Limb (tissue), 2 donors: ENCODE measurements at regions not wholly inside any gene's neighbourhood (a gene's known extent, or its start where the extent isn't known, plus 50 kb on each side); places are given as distances from the start of the nearest gene placed in this dataset.
"Not testable (repeated sequence)": the region's sequence is repeated elsewhere in the genome, so short reads cannot be mapped to it uniquely, and the experiment has no call there.

Experiments used
- DNase-seq, 2 donors: peaks; one replicate each; pipeline ENCODE4 v3.0.0-alpha.2; 2016; ENCODE audit errors: extremely low spot score in 2 of 2

DNA sequence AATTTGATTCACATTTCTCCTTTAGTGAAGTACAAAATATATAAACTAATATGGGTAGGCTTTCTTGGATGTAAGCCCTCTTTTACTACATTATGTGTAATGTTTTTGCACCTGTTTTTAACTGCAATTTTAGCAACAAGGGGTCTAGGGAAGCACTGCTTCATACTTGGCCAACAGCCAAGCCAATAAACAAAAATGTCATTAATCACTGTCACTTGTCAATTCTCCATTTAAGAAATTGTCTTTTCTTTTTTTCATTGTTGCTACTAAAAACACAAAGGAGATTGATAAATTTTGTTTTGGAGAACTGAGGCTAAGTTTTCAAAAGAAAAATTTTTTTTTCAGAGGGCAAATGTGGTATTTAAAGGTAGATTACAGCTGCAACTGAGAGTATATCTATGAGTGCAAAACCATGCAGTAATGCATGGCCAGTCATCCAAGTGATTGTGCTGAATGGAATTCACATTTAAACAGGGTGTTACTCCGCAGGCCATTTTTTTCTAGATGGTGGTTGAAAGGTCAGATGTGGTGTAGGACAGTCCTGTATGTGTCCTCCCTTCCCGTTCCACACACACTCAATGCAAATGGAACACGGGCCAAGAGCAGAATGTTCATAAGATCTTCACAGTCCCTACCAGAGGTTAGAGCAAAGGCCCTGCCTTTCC is 503.0 kb upstream of the LMO3 start:
- no peak for DNase-seq

DNA sequence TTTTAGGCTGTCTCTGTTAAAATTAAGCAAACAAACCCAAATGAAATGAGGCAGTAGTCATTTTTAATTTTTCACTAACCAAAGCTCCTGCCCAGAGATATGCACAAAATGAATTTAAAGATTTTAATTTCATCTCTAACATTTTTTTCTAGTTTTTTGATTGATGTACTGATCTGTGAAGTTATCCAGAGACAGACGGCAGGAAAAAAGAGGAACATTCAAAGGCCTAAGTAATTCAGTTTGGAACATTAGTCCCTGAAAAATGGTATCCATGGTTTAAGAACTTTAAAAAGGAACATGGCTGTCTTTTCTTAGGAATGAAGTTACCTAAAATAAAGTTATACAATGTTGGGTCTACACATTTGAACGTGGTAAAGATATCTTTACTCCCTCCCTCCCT is 498.8 kb upstream of the LMO3 start:
- DNase-seq, result no peak

DNA sequence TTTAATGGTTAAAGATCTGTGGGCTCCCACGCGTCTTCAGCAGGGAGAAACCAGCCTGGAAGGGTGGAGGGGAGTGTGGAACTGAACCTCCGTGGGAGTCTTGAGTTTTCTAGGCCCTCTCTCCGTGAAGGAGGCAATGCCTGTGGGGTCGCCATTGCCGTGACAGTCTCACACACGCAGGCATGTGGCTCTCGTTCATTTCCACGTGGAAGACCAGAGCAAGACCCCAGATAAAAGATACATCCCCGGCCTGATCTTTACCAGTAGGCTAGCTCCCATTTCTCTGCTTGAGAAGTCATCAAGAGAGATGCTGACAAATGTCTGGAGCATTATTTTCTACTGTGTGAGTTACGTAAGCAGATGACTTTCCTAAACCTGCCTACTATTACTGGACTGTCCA is 491.7 kb upstream of the LMO3 start:
- DNase-seq, result no peak

DNA sequence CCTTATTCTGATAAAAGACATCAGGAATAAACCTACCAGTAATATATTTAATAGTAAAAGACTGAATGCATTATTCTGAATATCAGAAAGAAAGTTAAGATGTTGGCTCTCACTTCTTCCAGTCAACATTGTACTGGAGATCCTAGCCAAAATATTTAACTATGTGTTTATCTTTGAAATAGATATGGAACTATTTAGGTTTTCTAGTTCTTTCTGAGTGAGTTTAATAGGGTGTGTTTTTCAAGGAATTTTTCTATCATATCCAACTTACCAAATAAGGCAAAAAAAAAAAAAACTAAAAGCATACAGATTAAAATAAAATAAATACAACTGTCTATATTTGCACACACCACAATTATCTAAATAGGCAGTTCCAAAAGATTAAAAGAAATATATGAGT is 478.9 kb upstream of the LMO3 start:
- no peak for DNase-seq

DNA sequence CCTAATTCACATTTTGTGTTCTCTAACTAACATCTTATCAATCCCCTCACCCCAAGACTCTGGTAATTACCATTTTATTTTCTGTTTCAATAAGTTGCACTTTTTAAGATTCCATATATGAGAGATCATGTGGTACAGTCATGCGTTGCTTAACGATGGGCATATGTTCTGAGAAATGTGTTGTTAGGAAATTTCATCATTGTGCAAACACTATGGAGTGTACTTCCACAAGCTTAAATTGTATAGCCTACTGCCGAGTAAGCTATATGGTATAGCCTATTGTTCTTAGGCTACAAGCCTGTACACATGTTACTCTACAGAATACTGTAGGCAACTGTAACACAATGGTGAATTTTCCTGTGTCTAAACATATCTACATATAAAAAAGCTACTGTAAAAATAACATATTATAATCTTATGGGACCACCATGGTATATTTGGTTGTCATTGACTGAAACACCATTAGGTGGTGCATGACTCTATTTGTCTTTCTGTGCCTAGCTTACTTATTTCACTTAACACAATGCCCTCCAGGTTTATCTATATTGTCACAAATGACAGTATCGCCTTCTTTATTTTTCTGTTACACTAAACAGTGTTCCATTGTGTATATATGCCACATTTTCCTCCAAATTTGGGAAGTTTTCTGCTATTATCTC is 473.4 kb upstream of the LMO3 start:
- DNase-seq, result no peak

DNA sequence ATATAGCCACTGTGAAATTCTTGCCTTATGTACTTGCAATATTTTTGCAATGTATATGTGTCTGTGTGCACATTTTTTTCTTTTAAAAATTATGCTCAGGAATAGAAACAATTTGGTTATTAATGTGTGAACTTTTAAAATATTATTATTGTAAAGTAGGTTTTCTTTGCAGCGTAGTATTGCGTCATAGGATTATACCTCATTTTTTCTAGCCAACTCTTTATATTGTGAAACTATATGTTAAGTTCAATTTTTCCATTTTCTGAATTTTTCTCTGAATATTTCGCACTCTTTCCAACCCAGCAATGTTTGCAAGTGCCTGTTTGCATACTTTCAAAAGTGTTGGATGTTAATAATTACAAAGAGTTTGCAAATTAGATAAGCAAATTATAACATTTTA is 471.6 kb upstream of the LMO3 start:
- no peak for DNase-seq

DNA sequence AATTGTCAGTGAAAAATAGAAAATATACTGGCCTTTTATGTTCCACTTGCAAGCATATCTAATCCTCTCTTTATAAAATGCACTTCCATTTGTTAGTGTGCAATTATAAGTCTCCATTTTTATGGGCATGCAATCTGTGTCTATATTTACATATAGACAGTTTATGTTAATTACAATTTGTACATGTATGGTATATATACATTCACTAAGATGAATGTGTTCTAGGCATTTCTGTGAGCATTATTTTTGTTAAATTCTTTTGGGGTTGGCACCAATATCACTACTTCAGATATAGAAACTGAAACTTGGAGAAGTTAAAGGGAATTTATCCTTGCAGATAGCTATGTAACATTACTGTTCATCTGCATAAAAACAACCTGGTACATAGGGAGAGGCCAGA is 470.8 kb upstream of the LMO3 start:
- DNase-seq, result no peak

DNA sequence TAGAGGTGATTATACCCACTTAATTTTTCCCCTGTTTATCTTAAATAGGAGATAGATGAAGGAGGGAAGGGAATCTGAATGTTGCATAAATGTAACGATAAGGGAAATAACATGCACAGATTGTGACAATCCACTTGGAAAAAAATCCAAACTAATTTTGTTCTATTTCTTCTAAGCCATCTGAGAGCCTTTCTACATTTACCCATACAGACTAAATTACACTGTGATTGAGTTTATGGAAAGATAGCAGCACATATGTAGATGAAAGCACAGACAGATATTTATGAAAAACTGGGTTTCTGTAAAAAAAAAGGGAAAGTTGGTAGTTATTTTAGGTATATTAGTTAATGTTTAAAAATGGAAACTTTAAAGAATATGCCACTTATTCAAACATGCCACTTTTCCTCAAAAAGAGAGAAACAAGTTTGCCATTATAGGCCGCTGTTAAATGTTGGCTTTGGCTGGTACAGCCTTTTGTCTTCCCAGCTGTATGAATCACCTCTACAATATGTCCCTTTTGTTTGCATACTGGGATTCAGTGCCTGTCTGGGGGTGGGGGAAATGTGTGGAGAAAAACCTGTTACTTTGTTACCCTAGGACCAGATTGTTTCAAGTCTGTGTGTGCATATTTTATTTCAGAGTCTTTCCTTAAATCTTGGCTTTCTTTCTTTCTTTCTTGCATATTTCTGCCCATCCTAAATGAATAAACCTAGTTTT is 470.2 kb upstream of the LMO3 start:
- DNase-seq, result no peak

DNA sequence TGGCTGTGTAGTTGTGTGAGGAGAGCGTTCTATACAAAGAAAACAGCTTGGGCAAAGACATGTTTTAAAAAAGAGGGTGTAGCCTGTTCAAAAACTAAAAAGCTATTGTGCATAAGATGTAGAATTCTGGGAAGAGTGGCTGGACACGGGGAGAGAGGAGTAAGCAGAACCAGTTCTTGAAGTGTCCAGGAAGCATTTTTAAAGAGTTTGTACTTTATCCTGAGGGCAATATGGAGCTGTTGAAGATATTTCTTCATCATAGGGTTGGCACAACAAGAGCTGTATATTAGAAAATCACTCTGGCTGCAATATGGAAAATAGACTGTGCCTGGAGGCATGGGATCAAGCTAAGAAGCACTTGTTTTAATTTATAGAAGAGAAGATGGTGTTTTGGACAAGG is 458.9 kb upstream of the LMO3 start:
- DNase-seq, result no peak

DNA sequence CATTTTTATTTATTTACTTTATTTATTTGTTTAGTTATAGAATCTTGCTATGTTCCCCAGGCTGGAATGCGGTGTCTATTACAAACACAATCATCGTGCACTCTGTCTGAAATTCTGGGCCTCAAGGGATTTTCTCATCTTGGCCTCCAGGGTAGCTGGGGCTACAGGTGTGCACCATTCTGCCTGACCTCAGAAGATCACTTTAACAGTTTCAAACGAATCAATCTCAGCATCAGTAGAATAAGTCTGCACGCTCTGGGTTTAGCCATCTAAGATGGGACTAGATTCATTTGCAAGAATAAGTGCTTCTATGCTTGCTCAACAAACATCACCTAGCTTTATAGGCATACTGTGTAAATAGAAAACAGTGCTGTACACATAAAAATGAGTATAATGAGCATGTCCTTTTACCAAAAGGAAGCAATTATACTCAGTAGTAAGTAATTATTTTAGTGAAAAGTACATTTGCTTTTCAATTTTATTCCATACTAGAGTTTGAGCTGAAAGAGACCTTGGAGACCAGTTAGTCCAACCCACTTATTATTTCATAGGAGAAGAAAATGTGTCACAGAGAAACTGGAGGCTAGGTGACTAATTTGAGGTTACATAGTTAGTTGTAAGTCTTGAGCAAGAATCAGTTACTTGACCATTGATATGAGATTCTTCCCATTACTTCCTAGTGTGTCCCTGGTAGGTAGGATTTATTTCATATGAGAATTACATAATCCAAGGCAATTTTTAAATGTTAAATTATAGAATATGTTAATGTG is 456.5 kb upstream of the LMO3 start:
- DNase-seq, result no peak

DNA sequence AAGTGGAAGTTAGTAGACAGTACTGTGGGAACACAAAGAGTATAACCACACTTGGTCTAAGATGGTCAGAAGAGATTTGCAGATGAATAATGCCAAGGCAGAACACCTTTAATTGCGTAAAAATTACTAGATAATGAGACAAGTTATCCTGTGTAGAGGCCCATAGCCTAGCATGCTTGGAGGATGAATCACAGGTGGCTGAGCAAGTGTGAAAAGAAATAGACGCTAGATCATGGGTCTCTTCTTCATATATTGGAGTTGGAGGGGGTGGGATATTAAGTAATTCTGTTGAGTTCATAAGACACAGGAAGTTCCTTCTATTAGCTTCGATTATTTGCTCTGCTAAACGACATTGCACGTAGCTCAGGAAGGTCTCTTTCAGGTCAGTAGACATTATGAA is 454.3 kb upstream of the LMO3 start:
- DNase-seq, result no peak

DNA sequence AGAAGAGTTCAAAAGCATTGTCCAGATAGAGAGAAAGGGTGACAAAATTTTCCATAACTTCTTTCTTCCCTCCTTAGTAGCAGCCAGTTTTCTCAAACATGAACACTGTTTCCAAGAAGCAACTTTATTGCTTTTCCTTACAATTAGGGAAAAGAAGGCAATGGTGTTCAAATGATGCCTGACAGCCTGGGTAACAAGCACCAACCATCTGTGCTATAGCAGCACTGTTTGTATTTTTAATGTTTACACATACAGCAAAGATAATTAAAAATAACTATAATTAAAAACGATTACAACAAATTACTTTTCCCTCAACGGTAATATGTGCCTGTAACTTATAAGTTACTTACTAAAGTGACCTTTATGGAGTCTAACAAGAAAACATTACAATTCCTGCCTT is 450.6 kb upstream of the LMO3 start:
- no peak for DNase-seq

DNA sequence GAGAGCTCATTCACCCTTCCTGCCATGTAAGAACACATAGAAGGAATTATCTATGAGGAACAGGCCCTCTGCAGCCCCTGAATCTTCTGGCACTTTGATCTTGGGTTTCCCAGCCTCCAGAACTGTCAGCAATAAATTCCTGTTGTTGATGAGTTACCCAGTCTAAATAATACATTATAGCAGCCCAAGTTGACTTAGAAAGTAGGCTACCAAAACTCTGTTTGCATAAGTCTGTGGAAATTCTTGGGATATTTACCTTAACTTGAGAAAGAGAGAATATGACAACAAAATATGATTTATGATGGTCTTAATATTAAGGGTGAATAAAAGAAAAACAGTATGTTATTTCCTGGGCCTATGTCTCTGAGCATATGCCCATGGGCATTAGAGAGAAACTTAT is 433.0 kb upstream of the LMO3 start:
- DNase-seq, result no peak

DNA sequence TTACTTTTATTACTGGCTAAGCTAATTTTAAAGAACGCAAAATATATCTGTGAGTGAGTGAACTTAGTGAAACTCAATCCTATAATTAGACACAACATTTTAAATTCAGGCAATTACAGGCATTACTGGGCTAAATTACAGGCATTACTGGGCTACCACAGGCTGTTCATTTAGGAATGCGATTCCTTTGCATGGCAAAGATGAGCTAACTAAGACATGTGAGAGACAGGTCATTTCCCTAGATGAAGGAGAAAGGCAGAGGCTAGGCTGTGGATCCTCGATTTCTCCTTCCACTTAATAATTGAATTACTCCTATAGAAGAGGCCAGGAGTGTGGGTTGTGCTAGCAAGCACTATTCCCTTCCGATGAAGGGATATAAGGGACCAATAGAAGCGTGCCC is 429.4 kb upstream of the LMO3 start:
- DNase-seq, result no peak

DNA sequence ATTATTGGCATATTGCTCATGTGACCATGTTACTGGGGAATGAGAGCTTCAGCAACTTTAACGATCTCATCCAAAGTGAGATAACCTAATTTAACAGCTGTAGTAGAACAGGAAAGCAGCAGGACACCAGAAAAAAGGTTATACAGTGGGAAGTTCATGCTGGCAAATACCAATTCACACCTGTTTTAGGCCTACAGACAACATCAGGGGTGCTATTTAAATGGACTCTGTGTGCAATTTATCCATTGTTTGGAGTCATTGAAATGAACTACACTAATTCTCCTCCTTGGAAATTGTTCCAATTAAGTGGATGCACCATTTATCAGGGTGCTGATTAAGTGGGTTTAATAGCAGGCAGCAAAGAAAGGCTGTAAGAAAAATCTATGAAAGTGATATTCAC is 424.4 kb upstream of the LMO3 start:
- no peak for DNase-seq

DNA sequence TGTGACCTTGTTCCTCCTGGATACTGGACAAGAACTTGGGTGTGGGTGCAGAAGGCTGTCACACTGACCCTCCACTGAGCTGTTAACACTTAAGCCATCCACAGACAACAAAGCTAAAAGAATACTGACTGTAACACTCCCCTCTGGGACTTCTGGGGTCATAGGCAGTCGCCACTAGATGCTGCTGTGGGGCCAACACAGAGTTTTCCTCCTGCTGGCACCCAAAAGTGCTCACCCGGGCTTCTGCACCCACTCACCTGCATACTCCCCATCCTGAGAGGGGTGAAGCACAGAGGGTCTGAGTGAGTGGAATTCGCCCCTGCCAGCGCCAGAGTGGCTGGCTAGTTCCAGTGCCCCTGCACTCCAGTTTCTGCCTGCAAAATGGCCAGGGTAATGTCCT is 422.4 kb upstream of the LMO3 start:
- DNase-seq, result no peak

DNA sequence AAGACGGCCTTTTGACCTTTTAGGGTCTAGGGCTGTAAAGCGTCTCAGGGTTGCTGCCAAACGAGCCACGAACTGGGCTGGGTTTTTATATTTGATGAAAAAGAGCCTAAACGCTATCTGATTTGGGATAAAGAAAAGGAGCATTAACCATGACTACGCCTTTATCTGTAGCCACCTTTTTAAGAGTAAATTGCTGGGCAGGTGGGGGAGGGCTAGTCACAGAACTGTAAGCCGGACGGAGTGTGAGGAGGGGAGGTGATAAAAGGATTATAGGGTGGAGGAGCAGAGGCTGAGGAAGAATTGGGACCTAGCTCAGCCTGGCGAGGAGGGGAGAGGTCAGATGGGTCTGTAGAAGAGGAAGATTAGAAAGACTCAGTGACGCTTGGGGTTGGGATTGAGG is 419.5 kb upstream of the LMO3 start:
- DNase-seq, result not testable (repeated sequence)

DNA sequence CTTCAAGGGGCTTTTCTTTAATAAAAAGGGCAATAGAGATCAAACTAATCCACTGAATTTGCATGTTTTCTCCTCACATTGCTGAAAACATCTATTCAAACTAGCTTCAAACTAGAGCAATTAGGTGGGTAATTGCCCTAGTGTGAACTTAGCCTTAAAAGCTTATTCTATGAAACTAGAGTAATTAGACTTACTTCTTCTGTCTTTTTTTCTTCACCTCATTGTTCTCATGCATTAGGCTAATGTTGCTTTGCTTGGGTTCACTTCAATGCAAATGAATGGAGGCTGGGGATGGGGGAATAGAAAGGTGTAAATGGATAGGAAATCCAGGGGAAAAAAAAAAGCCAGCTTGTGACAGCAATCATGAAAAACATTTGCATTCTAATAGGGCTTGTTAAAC is 414.8 kb upstream of the LMO3 start:
- no peak for DNase-seq

DNA sequence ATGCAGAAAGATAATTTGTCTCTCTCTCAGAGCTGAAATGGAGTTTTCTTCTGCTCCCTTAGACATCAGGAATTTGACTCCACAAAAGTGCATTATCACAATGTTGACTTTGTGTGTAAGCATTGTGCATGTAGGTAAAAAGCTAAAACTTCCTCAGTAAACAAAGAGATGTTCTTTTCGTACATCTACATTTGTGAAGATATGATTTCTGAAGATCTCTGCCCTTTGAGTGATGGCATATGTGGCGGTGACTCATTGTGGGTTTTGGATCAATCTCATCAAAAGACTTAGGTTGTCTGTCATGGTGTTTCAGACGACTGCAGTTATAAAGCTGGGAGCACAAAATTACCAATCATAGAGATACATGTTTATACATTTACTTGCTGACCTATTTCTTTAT is 411.4 kb upstream of the LMO3 start:
- DNase-seq, result no peak

DNA sequence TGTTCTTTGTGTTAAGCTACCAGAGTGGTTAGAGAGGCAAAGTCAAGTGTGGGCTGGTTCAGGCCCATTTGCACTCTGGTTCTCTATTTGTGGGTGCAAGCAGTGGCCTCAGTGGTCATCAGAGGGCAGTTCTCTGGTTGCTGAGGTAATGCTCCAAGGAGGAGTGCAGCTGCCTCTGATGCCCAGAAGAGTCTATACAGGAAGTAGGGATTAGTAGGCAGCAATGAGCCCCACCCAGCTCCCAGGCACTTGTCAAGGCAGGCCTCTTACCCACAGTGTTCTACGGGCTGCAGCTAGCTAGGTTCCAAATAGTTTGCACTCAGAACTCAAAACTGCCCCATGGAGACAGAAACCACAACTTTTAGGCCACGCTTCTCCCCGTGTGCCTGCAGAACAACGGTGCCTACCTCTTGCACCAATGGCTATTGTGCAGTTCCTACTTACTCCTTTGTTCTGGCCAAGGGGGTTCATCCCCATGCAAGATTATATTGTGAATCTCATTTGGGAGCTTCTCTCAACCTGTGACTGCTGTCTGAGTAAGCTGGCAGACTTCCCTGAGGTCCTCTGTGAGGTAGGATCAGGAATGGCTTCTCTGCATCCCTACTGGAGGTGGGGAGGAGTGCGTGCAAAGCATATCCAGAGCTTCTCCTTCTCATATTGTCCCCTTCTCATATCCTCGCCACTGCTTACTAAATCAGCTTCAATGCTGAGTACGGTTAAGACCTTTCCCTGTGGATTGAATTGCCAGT is 410.3 kb upstream of the LMO3 start:
- DNase-seq, result no peak

DNA sequence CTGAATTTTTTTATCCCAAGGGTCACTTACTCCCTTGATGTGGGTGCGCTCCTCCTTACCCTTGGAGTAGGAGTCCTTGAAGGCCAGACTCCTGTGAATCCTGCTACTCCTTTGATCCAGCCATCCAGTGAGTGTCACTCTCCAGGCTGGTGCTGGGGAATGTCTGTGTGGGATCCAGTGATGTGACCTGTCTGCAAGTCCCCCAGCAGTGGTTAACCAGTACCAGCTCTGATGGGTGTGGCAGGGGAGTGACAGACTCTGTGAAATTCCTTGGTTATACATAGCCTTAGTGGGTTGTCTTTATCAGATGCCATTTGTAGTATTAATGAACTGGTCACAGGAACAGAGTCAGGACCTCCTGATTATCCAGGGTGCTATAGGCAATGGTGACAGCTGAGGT is 409.5 kb upstream of the LMO3 start:
- no peak for DNase-seq
